ENCODE measurements at regions not wholly inside any gene's neighbourhood (a gene's known extent, or its start where the extent isn't known, plus 50 kb on each side); places are given as distances from the start of the nearest gene placed in this dataset.

GRCh38 chr4:156346959-156347385, 393.3 kb upstream of the CTSO start:
- Histone ChIP-seq H2BK120ac (ENCODE audit: low read depth, low read length) (no peak overlapping the region), H4K91ac (ENCODE audit: insufficient read depth, low read depth, low read length) (no peak overlapping the region), H3K4me3 (ENCODE audit: insufficient read depth, low read depth, low read length) (no peak overlapping the region), H2BK5ac (ENCODE audit: low read depth, low read length, poor library complexity, severe bottlenecking) (no peak overlapping the region), H3K9me1 (ENCODE audit: insufficient read depth, low read length) (no peaks in the 10 kb centered on the region), H2BK20ac (ENCODE audit: low read depth, low read length) (no peak overlapping the region), H3K4ac (ENCODE audit: low read depth, low read length) (no peak overlapping the region), H3K79me1 (ENCODE audit: low read depth in 1 of 2, low read length in 2 of 2) (no peaks in the 10 kb centered on the region), H2BK15ac (ENCODE audit: low read depth, low read length) (no peak overlapping the region), H3K27me3 (ENCODE audit: control insufficient read depth, insufficient read depth, low read length) (no peaks in the 10 kb centered on the region), H4K5ac (ENCODE audit: low read depth, low read length) (no peak overlapping the region), H3K9ac (ENCODE audit: low read depth, low read length) (no peak overlapping the region), H3K4me1 (ENCODE audit: control insufficient read depth, insufficient read depth, low read length) (no peaks in the 10 kb centered on the region), H2AK5ac (ENCODE audit: low read depth, low read length) (no peak overlapping the region), H4K8ac (ENCODE audit: low read depth in 2 of 2, low read length in 2 of 2) (no peak overlapping the region), H3K56ac (ENCODE audit: extremely low read depth, insufficient read depth, low read length) (no peak overlapping the region), H3K36me3 (ENCODE audit: control insufficient read depth, insufficient read depth, low read length) (no peaks in the 10 kb centered on the region), H3K9me3 (ENCODE audit: control insufficient read depth, insufficient read depth, low read length) (no peaks in the 10 kb centered on the region), H3K4me2 (ENCODE audit: low read depth, low read length) (no peak overlapping the region), H2AK9ac (replicated peaks; ENCODE audit: low read depth, low read length, poor library complexity) (no peak overlapping the region), H3K14ac (replicated peaks; ENCODE audit: low read depth, low read length) (no peak overlapping the region), H3K18ac (ENCODE audit: low read depth, low read length) (no peak overlapping the region), H4K20me1 (ENCODE audit: insufficient read depth, low read length) (no peaks in the 10 kb centered on the region), H3K23ac (ENCODE audit: low read depth, low read length) (no peak overlapping the region), H3K27ac (ENCODE audit: insufficient read depth, low read length) (no peak overlapping the region), H2AFZ (replicated peaks; ENCODE audit: low read length, poor library complexity) (no peak overlapping the region)
- TF ChIP-seq NFE2L2 (IDR thresholded peaks at IDR 0.05; ENCODE audit: low read depth, low read length) = no peak
- TF ChIP-seq, protein P1, sequence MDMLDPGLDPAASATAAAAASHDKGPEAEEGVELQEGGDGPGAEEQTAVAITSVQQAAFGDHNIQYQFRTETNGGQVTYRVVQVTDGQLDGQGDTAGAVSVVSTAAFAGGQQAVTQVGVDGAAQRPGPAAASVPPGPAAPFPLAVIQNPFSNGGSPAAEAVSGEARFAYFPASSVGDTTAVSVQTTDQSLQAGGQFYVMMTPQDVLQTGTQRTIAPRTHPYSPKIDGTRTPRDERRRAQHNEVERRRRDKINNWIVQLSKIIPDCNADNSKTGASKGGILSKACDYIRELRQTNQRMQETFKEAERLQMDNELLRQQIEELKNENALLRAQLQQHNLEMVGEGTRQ (IDR thresholded peaks at IDR 0.05; ENCODE audit: low read depth, low read length) = no peak
- TF ChIP-seq CEBPB (IDR thresholded peaks at IDR 0.05; ENCODE audit: low read depth, low read length) = no peak
- TF ChIP-seq MXI1 (IDR thresholded peaks at IDR 0.05; ENCODE audit: borderline replicate concordance, low read depth, low read length) = no peak
- TF ChIP-seq MAZ (IDR thresholded peaks at IDR 0.05; ENCODE audit: borderline replicate concordance, low read depth, low read length) = no peak
- TF ChIP-seq, protein P2, sequence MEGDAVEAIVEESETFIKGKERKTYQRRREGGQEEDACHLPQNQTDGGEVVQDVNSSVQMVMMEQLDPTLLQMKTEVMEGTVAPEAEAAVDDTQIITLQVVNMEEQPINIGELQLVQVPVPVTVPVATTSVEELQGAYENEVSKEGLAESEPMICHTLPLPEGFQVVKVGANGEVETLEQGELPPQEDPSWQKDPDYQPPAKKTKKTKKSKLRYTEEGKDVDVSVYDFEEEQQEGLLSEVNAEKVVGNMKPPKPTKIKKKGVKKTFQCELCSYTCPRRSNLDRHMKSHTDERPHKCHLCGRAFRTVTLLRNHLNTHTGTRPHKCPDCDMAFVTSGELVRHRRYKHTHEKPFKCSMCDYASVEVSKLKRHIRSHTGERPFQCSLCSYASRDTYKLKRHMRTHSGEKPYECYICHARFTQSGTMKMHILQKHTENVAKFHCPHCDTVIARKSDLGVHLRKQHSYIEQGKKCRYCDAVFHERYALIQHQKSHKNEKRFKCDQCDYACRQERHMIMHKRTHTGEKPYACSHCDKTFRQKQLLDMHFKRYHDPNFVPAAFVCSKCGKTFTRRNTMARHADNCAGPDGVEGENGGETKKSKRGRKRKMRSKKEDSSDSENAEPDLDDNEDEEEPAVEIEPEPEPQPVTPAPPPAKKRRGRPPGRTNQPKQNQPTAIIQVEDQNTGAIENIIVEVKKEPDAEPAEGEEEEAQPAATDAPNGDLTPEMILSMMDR (conservative IDR thresholded peaks at IDR 0.05; ENCODE audit: low read depth, low read length) = no peak
- ChIA-PET CTCF (no interaction called here), POLR2A (ENCODE audit: unreplicated experiment) (no interaction called here)
- DNase-seq = no peak
- dilution Hi-C loops (cut with HindIII; ENCODE audit: low sequenced_read_pairs, unreplicated experiment) (no loop called here), intact Hi-C loops (cut with micrococcal nuclease) (no loop called here), in situ Hi-C loops (cut with MboI; ENCODE audit: low sequenced_read_pairs) (no loop called here)
- ATAC-seq (ENCODE audit: low read depth) = no peak
- BruUV-seq (replicated peaks) = no TSS peak
